ENCODE measurements at regions not wholly inside any gene's neighbourhood (a gene's known extent, or its start where the extent isn't known, plus 50 kb on each side); places are given as distances from the start of the nearest gene placed in this dataset.

- Histone ChIP-seq H3K4me3 (ENCODE audit: insufficient read depth, low read length) (no peak overlapping the region), H2AFZ (ENCODE audit: low read length) (no peak overlapping the region), H3K27me3 (ENCODE audit: insufficient read depth, low read length) (no peaks in the 10 kb centered on the region), H3K27ac (ENCODE audit: low read depth, low read length) (no peak overlapping the region), H3K36me3 (ENCODE audit: insufficient read depth, low read length) (no peaks in the 10 kb centered on the region), H3K4me2 (ENCODE audit: insufficient read depth, low read length) (no peak overlapping the region), H3K4me1 (ENCODE audit: insufficient read depth, low read length) (peaks cover 36% of the 10 kb centered on the region), H4K20me1 (ENCODE audit: insufficient read depth, low read length) (no peaks in the 10 kb centered on the region), H3K9me3 (ENCODE audit: low read depth, low read length) (no peaks in the 10 kb centered on the region), H3K79me2 (ENCODE audit: insufficient read depth, low read length) (no peaks in the 10 kb centered on the region)
- no peak for TF ChIP-seq CTCF (IDR thresholded peaks at IDR 0.05; ENCODE audit: extremely low read depth, low read depth, low read length)
- peak; percentile 81 for DNase-seq (ENCODE audit: insufficient read length, low spot score, missing footprints)
Measured at GRCh38 chr15:66620744-66621344, 55.0 kb upstream of the LCTL start.

GRCh38 chr15:66621491-66622467 lies 56.0 kb upstream of the LCTL start:
- Histone ChIP-seq H3K4me3 (ENCODE audit: insufficient read depth, low read length) (no peak overlapping the region), H2AFZ (ENCODE audit: low read length) (peak overlapping the region; percentile 30), H3K27me3 (ENCODE audit: insufficient read depth, low read length) (no peaks in the 10 kb centered on the region), H3K79me2 (ENCODE audit: insufficient read depth, low read length) (no peaks in the 10 kb centered on the region), H3K27ac (ENCODE audit: low read depth, low read length) (no peak overlapping the region), H3K4me2 (ENCODE audit: insufficient read depth, low read length) (no peak overlapping the region), H4K20me1 (ENCODE audit: insufficient read depth, low read length) (no peaks in the 10 kb centered on the region), H3K36me3 (ENCODE audit: insufficient read depth, low read length) (no peaks in the 10 kb centered on the region), H3K9me3 (ENCODE audit: low read depth, low read length) (no peaks in the 10 kb centered on the region), H3K4me1 (ENCODE audit: insufficient read depth, low read length) (peaks cover 36% of the 10 kb centered on the region)
- peak; percentile 90 for DNase-seq (ENCODE audit: insufficient read length, low spot score, missing footprints)
- no peak for TF ChIP-seq CTCF (IDR thresholded peaks at IDR 0.05; ENCODE audit: extremely low read depth, low read depth, low read length)

GRCh38 chr15:66622591-66623022 lies 56.8 kb upstream of the LCTL start:
- DNase-seq (ENCODE audit: insufficient read length, low spot score, missing footprints) = peak; percentile 84
- Histone ChIP-seq H3K27ac (ENCODE audit: low read depth, low read length) (peak overlapping the region; percentile 32), H3K4me3 (ENCODE audit: insufficient read depth, low read length) (peak overlapping the region; percentile 12), H3K79me2 (ENCODE audit: insufficient read depth, low read length) (no peaks in the 10 kb centered on the region), H4K20me1 (ENCODE audit: insufficient read depth, low read length) (no peaks in the 10 kb centered on the region), H3K4me1 (ENCODE audit: insufficient read depth, low read length) (peaks cover 32% of the 10 kb centered on the region), H3K9me3 (ENCODE audit: low read depth, low read length) (no peaks in the 10 kb centered on the region), H3K36me3 (ENCODE audit: insufficient read depth, low read length) (no peaks in the 10 kb centered on the region), H2AFZ (ENCODE audit: low read length) (peak overlapping the region; percentile 27), H3K4me2 (ENCODE audit: insufficient read depth, low read length) (peak overlapping the region; percentile 60), H3K27me3 (ENCODE audit: insufficient read depth, low read length) (no peaks in the 10 kb centered on the region)
- TF ChIP-seq CTCF (IDR thresholded peaks at IDR 0.05; ENCODE audit: extremely low read depth, low read depth, low read length) = no peak

All from osteoblast (primary cell).